HG03135 (cell line): ENCODE measurements at regions not wholly inside any gene's neighbourhood (a gene's known extent, or its start where the extent isn't known, plus 50 kb on each side); places are given as distances from the start of the nearest gene placed in this dataset.

Experiments
- ATAC-seq: cut with Tn5 transposase; IDR thresholded peaks from one replicate; pipeline ENCODE4 v1.9.1; 2021; ENCODE audit warnings: mild to moderate bottlenecking, moderate library complexity; ENCODE audit not compliant: unreplicated experiment

- no peak for ATAC-seq
These were observed 1362.9 kb upstream of the FLRT2 start for GRCh38 chr14:84167026-84167425.

- no peak for ATAC-seq
These were observed 1349.6 kb upstream of the FLRT2 start for GRCh38 chr14:84180336-84180735.

- no peak for ATAC-seq
These were observed 1348.9 kb upstream of the FLRT2 start for GRCh38 chr14:84181072-84181471.

GRCh38 chr14:84195514-84195913 is 1334.4 kb upstream of the FLRT2 start:
- no peak for ATAC-seq

GRCh38 chr14:84197704-84198103 is 1332.2 kb upstream of the FLRT2 start:
- no peak for ATAC-seq

- no peak for ATAC-seq
These were observed 1327.5 kb upstream of the FLRT2 start for GRCh38 chr14:84202486-84202885.

GRCh38 chr14:84203896-84204295 is 1326.0 kb upstream of the FLRT2 start:
- ATAC-seq: no peak

GRCh38 chr14:84208451-84208850 is 1321.5 kb upstream of the FLRT2 start:
- ATAC-seq: no peak

- no peak for ATAC-seq
These were observed 1320.9 kb upstream of the FLRT2 start for GRCh38 chr14:84209031-84209430.

- ATAC-seq: no peak
These were observed 1312.9 kb upstream of the FLRT2 start for GRCh38 chr14:84217066-84217465.

GRCh38 chr14:84225268-84225667 is 1304.7 kb upstream of the FLRT2 start:
- no peak for ATAC-seq

- no peak for ATAC-seq
These were observed 1301.2 kb upstream of the FLRT2 start for GRCh38 chr14:84228702-84229101.

GRCh38 chr14:84234281-84234680 is 1295.7 kb upstream of the FLRT2 start:
- no peak for ATAC-seq

GRCh38 chr14:84236290-84236689 is 1293.7 kb upstream of the FLRT2 start:
- no peak for ATAC-seq

GRCh38 chr14:84237881-84238280 is 1292.1 kb upstream of the FLRT2 start:
- no peak for ATAC-seq

GRCh38 chr14:84247693-84248092 is 1282.3 kb upstream of the FLRT2 start:
- no peak for ATAC-seq

GRCh38 chr14:84250893-84251292 is 1279.1 kb upstream of the FLRT2 start:
- ATAC-seq: no peak

GRCh38 chr14:84251411-84252115 is 1278.4 kb upstream of the FLRT2 start:
- ATAC-seq: no peak

- no peak for ATAC-seq
These were observed 1277.2 kb upstream of the FLRT2 start for GRCh38 chr14:84252706-84253105.

GRCh38 chr14:84253326-84253725 is 1276.6 kb upstream of the FLRT2 start:
- ATAC-seq: no peak

GRCh38 chr14:84254290-84254689 is 1275.7 kb upstream of the FLRT2 start:
- no peak for ATAC-seq

- ATAC-seq: no peak
These were observed 1267.0 kb upstream of the FLRT2 start for GRCh38 chr14:84262932-84263331.

GRCh38 chr14:84272290-84272721 is 1257.6 kb upstream of the FLRT2 start:
- ATAC-seq: no peak
